Endothelial cell of hepatic sinusoid (primary cell): ENCODE measurements at regions not wholly inside any gene's neighbourhood (a gene's known extent, or its start where the extent isn't known, plus 50 kb on each side); places are given as distances from the start of the nearest gene placed in this dataset.

Experiments used
- in situ Hi-C: cut with HindIII; loops from 2 replicates; pipeline ENCODE4 v1.10.0; 2017; ENCODE audit warnings: low sequenced_read_pairs

DNA sequence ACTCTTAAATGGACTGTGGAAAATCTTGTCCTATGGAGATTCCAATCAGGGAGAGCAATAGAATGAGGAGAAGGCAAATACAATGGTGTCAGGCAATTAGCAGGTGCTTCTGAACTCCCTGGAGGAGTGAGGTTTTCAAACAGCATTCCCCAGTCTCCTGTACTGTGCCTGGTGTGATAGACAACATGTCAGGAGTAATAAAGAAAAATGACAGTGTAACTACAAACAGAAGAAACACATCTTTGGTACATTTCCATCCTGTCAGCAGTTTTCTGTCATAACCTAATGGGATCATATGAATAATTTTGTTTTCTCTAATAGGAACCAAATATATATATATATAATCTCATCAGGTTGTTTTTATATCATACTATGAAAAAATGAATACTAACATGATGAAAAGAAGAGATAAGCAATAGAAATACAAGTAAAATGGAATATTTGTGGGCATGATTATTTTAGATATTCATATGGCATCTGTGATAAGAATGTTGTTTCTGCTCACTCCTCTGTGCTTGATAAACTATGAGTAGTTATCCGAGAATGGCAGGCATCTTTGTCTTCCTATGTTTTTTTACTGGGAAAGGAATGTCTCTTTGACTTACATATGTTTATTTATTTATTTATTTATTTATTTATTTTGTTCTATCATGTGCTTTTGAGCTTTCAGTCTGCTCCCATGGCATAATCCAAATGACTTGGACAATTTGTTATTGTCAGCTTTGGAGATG lies 441.7 kb downstream of the TXNL1 start:
- in situ Hi-C loops: no loop called here

- in situ Hi-C loops: no loop called here
Observed at GRCh38 chr18:56191334-56191733, 447.1 kb downstream of the TXNL1 start.

DNA sequence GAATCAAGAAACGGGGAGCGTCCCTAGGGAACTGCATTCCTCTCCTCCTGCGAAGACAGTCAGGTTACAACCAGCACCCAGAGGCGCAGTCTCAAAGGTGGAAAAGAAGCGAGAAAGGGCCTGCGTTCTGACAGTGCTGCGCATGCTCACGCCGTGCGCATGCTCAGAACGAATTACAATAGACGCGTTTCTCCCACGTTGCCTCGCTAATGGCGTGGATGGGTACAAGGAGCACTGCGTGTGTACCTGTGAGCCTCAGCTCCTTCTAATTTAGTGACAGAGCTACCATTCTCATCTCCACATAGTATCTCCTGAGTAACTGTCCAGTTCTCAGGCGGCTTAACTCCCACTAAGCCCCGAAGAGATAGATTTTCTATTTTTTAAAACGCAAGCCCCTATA lies 448.8 kb downstream of the TXNL1 start:
- in situ Hi-C loops: loop anchor here (5.0 kb wide), 1 partner anchor 103 kb away; no protein-coding TSS in a partner anchor

- in situ Hi-C loops: loop anchor here (5.0 kb wide), 1 partner anchor 104 kb away; no protein-coding TSS in a partner anchor
Observed at GRCh38 chr18:56188529-56189275, 449.7 kb downstream of the TXNL1 start.

DNA sequence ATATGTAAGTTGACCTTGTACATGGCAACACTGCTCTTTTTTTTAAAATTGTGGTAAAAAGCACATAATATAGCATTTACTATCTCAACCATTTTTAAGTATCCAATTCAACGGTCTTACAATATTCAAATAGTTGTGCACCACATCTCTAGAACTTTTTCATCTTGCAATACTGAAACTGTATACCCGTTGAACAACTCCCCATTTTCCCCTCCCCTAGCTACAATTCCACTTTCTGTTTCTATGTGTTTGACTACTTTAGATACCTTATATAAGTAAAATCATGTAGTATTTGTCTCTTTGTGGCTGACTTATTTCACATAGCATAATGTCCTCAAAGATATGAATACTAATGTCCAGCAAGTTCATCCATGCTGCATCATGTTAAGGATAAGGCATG lies 452.1 kb downstream of the TXNL1 start:
- in situ Hi-C loops: loop anchor here (5.0 kb wide), 1 partner anchor 106 kb away; no protein-coding TSS in a partner anchor

- in situ Hi-C loops: loop anchor here (5.0 kb wide), 1 partner anchor 107 kb away; no protein-coding TSS in a partner anchor
Observed at GRCh38 chr18:56185126-56185525, 453.3 kb downstream of the TXNL1 start.

- in situ Hi-C loops: no loop called here
Observed at GRCh38 chr18:56176751-56177150, 461.6 kb downstream of the TXNL1 start.

- in situ Hi-C loops: no loop called here
Observed at GRCh38 chr18:56175330-56176001, 462.9 kb downstream of the TXNL1 start.

GRCh38 chr18:56173542-56174220 lies 464.7 kb downstream of the TXNL1 start:
- in situ Hi-C loops: no loop called here

DNA sequence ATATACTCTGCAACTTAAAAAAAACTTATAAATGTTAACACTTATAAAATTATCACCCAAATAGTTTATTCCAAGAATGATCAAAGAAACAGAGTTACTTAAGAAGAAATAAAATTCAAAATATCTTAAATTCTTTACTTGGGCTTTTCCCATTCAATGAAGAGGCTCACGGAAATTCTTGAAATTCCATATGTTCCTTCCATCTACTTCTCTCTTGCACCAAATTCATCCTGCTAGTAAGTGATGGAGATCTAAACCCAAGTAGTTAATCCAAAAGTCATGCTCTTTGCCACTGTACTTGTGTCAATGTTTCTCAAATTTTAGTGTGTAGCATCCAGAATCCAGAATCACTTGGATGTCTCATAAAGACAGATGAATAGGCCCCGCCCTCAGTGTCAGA lies 465.9 kb downstream of the TXNL1 start:
- in situ Hi-C loops: no loop called here

GRCh38 chr18:56171848-56172247 lies 466.5 kb downstream of the TXNL1 start:
- in situ Hi-C loops: no loop called here

- in situ Hi-C loops: no loop called here
Observed at GRCh38 chr18:56168049-56168781, 470.2 kb downstream of the TXNL1 start.

GRCh38 chr18:56167366-56167765 lies 471.0 kb downstream of the TXNL1 start:
- in situ Hi-C loops: no loop called here

GRCh38 chr18:56166914-56167313 lies 471.5 kb downstream of the TXNL1 start:
- in situ Hi-C loops: no loop called here

- in situ Hi-C loops: no loop called here
Observed at GRCh38 chr18:56165601-56166355, 472.6 kb downstream of the TXNL1 start.

DNA sequence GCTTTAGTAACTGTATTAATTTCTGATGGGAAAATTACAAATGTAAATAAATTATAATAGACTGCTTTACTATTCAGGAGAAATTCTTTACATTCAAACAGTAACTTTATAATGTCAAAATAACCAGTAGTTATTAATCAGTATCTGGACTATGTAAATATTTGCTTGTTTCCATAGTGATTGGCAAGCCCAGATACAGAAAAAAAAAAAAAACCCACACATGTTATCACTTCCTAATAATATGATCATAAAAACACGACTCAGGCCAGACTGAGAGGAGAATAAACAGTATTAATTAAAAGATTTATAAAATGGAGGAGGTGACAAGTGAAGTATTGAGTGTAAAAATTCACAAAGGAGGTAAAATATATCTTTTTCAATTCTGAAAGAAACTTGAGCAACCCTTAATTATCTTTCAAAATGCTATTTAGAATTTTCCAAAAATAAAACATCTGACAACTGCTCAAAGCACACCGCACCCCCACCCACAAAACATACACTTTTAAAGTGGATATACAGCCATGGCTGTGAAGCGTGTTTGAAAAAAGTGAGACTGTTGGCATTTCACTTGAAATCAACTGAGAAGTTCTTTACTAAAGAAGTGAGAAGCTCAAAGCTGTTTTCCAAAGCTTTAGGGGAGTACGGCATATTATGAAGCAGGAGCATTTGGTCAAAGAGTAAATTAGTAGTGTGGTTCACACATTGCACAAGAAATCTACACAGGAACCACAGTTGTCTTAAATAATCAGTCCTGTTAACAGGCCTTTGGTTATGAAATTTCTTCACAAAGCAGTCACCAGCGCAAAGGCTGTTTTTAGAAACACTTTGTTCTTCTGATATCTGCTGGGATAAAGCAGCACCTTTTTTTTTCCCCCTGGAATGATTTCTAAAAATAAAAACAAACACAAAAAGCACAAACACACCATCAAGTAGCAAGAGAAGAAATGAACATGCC lies 475.8 kb downstream of the TXNL1 start:
- in situ Hi-C loops: no loop called here

DNA sequence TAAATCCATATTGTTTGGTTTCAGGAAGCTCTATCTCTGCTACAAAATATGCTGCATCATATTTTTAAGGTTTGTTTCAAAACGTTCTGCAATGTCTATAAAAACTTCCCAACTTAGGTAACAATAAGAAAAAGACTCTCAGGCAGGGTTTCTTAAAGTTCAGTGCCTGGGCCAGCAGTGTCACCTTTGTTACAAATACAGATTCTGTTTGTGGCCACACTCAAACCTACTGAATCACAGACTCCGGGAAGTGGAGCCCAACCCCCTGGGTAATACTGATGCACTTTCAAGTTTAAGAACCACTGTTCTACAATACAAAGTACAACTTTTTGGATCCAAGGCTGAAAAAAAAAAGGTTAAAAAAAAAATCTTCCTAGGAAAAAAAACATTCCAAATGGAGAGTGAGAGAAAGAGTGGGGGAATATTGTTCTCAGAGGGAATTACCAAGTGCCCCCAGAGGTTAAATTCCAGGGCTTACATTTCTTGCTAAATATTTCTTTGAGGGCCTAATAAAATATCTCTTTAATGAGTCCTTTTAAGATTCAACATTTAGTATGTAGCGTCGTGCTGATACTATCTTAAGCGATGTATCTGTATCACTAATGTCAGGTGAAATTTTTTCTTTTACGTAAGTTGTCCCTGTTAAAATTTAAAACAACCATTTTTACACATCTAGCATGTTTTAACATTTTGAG lies 476.7 kb downstream of the TXNL1 start:
- in situ Hi-C loops: no loop called here

GRCh38 chr18:56158676-56159075 lies 479.7 kb downstream of the TXNL1 start:
- in situ Hi-C loops: no loop called here
